BE2C (cell line): ENCODE measurements at regions not wholly inside any gene's neighbourhood (a gene's known extent, or its start where the extent isn't known, plus 50 kb on each side); places are given as distances from the start of the nearest gene placed in this dataset.

ENCODE experiments used
- DNase-seq: peaks from one replicate; pipeline ENCODE4 v3.0.0-alpha.2; 2020
- H3K27me3 ChIP-seq: fragments of 250-450 bp; sonication (Bioruptor Pico); 2 replicates; pipeline ENCODE4 v1.5.1; 2020; ENCODE audit warnings: mild to moderate bottlenecking
- H3K36me3 ChIP-seq: fragments of 250-450 bp; sonication (Bioruptor Pico); 2 replicates; pipeline ENCODE4 v1.5.1; 2020; ENCODE audit warnings: mild to moderate bottlenecking
- H3K4me1 ChIP-seq: fragments of 250-450 bp; sonication (Bioruptor Pico); 2 replicates; pipeline ENCODE4 v1.5.1; 2020
- H3K4me3 ChIP-seq: 2 replicates; pipeline ENCODE4 v1.5.1; 2011; ENCODE audit warnings: low read depth, low read length
- H3K9me3 ChIP-seq: fragments of 250-450 bp; sonication (Bioruptor Pico); 2 replicates; pipeline ENCODE4 v1.5.1; 2020
- TF ChIP-seq, protein P1 (sequence below): IDR thresholded peaks from 2 replicates; pipeline ENCODE4 v1.5.1; 2012; ENCODE audit warnings: mild to moderate bottlenecking, low read depth, low read length

- Histone ChIP-seq H3K4me3 (no peak overlapping the region), H3K4me1 (no peaks in the 10 kb centered on the region), H3K9me3 (no peaks in the 10 kb centered on the region; the same call in 1 of the 2 replicates), H3K27me3 (peaks cover 13% of the 10 kb centered on the region), H3K36me3 (no peaks in the 10 kb centered on the region)
- no peak for DNase-seq
- TF ChIP-seq, protein P1, sequence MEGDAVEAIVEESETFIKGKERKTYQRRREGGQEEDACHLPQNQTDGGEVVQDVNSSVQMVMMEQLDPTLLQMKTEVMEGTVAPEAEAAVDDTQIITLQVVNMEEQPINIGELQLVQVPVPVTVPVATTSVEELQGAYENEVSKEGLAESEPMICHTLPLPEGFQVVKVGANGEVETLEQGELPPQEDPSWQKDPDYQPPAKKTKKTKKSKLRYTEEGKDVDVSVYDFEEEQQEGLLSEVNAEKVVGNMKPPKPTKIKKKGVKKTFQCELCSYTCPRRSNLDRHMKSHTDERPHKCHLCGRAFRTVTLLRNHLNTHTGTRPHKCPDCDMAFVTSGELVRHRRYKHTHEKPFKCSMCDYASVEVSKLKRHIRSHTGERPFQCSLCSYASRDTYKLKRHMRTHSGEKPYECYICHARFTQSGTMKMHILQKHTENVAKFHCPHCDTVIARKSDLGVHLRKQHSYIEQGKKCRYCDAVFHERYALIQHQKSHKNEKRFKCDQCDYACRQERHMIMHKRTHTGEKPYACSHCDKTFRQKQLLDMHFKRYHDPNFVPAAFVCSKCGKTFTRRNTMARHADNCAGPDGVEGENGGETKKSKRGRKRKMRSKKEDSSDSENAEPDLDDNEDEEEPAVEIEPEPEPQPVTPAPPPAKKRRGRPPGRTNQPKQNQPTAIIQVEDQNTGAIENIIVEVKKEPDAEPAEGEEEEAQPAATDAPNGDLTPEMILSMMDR, result no peak
These were observed 238.0 kb upstream of the COPS8 start for GRCh38 chr2:236847538-236848263.

DNA sequence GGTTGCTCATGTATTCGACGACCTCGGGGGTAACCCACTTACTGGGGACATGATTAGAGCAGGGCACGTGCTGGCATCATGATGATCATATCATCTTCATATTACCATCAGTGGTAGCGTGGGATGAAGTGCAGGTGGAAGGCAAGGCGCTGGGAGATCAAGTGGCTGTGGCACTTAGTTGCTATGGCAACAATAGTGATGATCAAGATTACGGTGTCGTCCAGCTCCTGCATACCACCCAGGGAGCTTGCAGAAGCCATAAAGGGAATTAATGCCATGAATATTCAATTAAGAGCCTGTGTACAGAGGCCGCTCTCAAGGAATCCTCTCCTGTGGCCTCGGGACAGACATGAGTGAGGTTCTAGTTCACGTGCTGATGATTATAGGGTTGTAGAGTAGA lies 237.2 kb upstream of the COPS8 start:
- TF ChIP-seq, protein P1, result no peak
- H3K4me3 ChIP-seq, result no peak overlapping the region
- H3K36me3 ChIP-seq, result no peaks in the 10 kb centered on the region
- no peaks in the 10 kb centered on the region for H3K4me1 ChIP-seq
- DNase-seq, result no peak
- peaks cover 7% of the 10 kb centered on the region for H3K27me3 ChIP-seq
- no peaks in the 10 kb centered on the region; the same call in 1 of the 2 replicates for H3K9me3 ChIP-seq

GRCh38 chr2:236849508-236849907 lies 236.2 kb upstream of the COPS8 start:
- Histone ChIP-seq H3K36me3 (no peaks in the 10 kb centered on the region), H3K4me1 (no peaks in the 10 kb centered on the region), H3K4me3 (no peak overlapping the region), H3K9me3 (no peaks in the 10 kb centered on the region; the same call in 1 of the 2 replicates), H3K27me3 (peaks cover 3% of the 10 kb centered on the region; the same call in 1 of the 2 replicates)
- TF ChIP-seq, protein P1, result no peak
- no peak for DNase-seq

DNA sequence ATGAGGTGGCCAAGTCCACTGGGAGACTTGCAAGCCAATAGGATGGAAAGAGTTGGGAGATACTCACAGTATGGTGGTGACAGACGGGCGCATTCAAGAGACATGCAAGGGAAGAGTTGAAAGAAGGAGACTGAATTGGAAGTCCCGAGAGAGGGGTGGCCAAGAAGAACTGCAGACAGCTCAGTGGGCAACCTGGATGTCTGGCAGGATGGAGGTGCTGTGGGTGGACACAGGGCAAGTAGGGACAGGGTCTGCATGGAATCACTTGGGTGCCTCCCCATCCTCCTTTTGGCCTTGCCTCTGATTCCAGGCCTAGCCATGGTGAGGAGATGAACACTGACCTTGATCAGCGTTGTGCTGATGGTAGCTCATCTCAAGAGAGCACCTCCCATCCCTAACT lies 235.7 kb upstream of the COPS8 start:
- Histone ChIP-seq H3K27me3 (peaks cover 3% of the 10 kb centered on the region; the same call in 1 of the 2 replicates), H3K9me3 (no peaks in the 10 kb centered on the region; the same call in 1 of the 2 replicates), H3K36me3 (no peaks in the 10 kb centered on the region), H3K4me3 (no peak overlapping the region), H3K4me1 (no peaks in the 10 kb centered on the region)
- TF ChIP-seq, protein P1, result no peak
- no peak for DNase-seq

- Histone ChIP-seq H3K36me3 (no peaks in the 10 kb centered on the region), H3K4me1 (no peaks in the 10 kb centered on the region), H3K27me3 (0 out of 2 replicates have a peak, but pooled peaks cover 3% of the 10 kb centered on the region), H3K4me3 (no peak overlapping the region), H3K9me3 (no peaks in the 10 kb centered on the region)
- no peak for DNase-seq
- TF ChIP-seq, protein P1, result no peak
These were observed 234.5 kb upstream of the COPS8 start for GRCh38 chr2:236851187-236851586.
